Islet of Langerhans (tissue), 1 donor: ENCODE measurements at regions not wholly inside any gene's neighbourhood (a gene's known extent, or its start where the extent isn't known, plus 50 kb on each side); places are given as distances from the start of the nearest gene placed in this dataset.

Source experiments
- FAIRE-seq: peaks from one replicate; lab custom pipeline; 2011; peaks lifted over from hg19 to GRCh38; lab: Jason Lieb, UNC

DNA sequence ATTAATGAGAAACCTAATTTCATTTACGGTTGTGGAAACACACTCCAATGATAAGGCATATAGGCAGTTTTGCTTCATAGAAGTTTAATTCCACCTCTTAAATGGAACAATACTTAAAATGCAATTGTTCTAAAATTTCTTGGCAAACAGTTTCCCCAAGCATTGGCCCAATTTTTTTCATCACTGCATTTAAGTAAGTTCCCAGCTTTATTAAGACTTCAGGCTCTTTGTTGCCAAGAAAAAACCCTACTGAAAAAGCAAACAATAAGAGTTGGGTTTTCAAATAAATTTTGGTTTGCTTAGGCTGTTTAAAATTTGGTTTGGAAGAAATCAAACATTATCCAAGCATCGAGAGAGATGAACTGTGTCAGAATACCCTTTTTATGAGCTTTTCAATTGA lies 690.9 kb upstream of the NRSN1 start:
- no peak for FAIRE-seq

DNA sequence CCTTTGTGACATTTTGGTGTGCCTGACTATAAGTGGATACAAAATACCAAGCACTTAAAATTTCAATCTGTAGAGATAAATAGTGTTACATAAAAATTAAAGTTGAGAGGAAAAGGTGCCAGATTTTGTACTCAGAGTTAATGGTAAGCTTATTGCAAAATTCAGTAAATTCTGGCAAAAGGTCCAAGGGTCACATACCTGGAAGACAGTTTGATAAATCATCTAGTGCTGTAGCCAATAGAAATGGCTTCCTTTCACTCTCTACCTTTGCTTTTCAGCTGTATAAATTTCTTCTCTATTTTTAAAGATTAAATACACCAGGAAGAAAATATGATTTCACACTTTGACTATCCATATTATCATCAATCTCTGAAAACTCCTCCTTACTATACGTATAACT lies 690.2 kb upstream of the NRSN1 start:
- FAIRE-seq = no peak

DNA sequence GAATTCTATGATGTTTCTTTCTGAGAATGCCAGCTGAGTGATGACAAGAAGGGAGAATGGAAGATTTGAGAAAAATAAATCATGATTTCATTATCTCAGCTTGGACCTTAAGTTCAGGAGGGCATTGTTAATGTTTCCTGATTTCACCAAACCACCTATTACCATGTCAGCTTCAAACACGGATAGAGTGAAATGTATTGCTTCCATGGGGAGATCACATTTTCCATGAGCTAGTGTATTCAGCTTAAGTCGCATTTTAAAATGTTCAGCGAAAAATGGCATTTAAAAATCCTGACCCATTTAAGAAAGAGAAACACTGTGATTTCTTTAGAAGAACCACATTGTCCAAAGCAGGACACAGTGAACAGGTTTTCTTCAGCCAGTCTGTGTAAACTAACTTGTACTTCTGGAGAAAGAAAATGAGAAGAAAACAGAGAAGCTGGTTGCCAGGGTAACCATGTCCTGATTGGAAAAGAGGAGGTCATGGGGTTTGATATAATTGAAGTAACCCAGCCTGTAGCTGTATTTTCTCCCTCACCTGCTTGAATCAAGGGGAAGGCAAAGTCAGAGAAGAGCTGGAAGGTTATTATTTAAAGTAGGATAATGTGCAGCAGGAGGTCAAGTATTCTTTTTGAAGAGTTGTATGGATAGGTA lies 684.1 kb upstream of the NRSN1 start:
- no peak for FAIRE-seq

DNA sequence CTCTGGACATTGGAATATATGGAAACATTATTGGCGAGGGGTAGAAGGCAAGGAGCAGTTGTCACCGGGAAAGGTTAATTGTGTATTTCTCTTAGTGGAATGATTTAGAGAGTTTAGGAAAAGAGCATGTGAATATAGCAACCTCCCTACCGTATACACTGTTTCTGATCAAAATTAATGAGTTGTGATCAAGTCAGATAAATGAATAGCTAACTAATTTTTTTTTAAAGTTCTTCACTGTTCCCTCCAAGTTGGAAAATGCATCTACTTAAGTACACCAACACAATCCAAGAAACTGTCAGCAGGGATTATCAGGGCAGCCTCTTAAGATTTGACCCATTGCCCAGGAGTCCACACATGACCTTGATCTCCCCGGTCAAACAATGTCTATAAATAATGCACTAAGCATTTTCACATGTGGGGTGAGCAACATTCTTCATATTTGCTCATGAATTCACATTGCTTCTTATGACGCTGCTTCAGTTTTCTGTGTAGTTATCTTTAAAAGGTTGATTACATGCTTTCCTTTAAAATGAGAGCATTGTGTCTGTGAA lies 680.8 kb upstream of the NRSN1 start:
- FAIRE-seq = no peak

DNA sequence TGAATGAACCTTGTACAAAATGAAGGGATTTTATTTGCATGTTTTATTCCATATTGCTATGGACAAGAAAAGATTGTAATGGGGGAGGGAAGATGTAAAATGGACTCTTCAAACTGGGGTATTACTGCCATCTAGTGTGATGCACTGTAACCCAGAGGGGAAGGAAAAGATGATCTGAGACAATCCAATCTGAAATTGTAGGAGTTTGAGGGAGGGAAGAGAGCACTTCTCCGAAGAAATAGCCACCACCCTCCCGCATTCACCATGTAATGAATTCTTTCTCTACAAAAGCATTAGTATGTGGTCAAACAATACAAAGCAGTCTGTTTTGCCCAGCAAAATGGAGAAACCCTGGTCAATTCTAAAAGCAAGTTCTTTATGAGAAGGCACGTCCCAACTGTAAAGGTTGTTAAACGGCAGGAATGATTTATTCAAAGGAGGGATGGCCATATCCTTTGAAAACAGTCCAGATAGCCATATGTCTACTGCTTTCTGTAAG lies 679.5 kb upstream of the NRSN1 start:
- FAIRE-seq = peak; percentile 84

DNA sequence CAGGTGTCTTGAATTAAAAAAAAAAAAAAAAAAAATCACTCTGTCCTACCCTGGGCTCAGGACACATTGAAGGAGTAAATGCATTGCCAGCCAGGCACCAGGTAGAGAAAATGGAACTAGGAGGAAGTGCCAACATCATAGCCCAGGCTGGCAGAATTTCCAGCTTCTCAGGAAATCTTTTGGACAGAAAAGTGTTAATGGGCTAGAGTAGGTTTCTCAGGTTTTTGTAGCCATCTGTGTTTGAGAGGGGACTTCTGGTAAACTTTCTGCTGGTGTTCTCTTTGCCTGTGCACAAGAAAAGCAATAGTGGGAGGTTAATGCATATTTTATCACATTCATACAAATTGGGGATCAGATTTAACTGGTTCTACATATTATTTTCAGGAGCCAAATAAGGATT lies 678.3 kb upstream of the NRSN1 start:
- FAIRE-seq = no peak

DNA sequence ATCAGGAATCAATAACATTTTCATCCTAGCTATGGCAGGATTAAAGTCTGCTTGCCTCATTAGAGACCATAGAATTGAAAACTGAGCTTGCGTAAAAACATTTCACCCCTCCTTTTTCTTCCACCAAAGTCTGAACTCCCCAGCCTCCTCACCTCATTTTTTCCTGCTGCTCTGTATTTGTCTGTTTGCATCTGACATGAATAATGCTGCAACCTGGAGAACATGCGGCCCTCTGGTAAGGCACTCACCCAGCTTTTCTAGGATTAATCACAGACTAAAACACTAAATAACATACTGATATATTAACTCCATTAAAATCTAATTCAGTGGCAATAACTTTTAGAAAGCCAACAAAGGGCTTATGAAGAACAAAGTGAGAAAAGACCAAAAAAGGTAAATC lies 677.7 kb upstream of the NRSN1 start:
- no peak for FAIRE-seq

DNA sequence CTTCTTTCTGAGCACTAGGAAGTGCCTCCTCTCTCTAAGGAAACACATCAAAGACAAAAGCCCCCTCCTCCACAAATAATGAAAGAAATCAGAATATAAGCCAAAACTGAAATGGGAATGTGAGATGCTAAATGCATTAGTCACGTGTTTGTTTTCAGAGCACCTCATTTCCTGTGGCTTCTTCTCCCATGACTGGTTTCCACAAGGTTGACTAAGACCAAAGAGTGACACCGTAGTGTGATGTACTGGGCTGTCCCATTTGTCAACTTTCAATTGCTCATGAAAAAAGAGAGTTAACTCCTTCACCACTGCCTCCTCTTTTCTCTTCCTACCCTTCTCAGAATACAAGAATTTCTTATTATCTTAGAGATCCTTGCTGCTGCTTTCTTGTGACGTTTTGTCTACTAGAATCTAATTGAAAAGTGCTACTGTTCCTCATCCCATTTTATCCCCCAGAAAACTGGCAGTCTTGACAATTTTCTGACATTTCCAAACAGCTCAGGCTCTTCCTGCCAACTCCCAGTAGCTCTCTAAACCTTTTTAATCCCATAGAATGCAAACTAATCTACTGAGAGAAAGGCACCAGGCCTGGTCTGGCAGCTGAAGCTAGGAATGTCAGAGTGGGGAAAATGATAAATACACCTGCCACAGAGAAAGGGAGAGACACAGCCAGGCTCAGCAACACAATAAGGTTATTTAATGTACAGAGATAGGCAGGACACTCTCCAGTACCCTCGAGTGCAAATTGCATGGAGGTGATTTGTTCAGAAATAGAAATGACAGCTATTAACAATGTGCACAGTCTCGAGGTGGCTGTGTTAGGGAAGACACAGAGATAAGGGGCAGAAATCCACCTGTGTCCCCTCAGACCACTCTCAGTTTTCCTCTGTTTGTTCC lies 671.7 kb upstream of the NRSN1 start:
- FAIRE-seq = no peak

DNA sequence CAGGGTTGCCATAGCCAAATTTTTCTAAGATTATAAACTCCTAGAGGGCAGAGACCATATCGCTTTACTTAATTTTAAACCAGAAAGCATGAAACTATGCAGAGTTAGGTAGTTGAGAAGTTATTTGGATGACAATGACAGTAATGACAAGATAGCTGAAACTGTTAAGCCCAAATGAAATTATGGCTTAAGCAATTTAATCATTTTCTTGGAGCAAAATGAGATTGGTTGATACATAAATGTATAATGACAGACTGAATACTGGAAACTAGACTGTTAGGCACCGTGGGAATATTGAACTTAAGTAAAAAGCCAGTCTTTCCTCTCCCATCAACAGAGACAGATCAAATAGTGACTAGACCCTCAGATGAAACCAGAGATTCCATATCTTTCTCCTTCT lies 670.3 kb upstream of the NRSN1 start:
- FAIRE-seq = no peak

DNA sequence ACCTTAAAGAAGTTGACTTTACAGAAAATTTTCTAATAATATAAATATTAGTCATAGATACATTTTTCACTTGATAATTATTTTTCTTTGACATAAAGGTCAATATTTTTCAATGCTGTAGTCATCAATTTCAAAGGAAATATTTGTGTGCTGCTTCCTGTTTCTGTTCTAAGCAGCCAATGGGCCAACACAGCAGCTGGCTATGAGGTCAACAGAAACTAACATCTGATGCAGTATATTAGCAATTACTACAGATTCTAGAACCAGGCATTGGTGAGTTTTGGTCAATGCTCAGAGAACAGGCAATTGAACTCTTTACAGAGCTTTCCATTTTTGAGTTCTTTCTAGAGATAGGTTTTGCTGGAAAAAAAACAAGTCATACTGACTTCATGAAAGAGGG lies 669.6 kb upstream of the NRSN1 start:
- no peak for FAIRE-seq

DNA sequence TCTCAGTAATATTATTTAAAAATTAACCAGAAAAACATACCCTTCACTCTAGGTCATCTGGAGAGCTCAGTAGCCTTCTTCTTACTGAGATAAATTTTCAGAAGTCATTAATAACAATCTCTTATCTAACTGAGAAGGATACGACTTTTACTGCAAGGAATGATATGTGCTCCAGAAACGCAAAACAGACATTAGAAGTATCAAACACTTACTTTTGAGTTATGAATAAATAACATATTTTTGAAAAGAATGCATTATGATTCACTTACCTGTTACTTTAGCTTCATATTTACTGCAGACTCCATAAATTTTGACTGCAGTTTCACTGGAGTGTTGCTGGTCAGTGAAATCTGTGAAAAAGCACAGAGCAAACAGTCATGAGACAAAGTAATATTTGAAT lies 668.7 kb upstream of the NRSN1 start:
- no peak for FAIRE-seq

DNA sequence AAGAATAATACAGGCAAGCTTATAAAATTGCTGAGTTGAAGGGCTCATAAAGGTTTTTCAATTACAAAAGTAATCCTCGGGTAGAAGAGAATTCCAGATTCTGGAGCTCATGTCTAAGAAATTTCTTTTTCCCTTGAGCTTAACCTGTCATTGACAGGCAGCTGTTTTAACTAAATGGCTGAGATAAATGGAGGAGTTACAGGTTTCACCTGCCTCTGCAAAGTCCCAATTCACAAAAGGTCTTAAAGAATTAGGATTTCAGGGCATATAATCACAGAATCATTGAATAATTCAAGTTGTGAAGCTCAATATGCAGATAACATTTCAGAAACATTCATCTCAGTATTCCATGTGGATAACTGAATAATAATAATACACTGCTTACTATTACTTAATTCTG lies 660.1 kb upstream of the NRSN1 start:
- no peak for FAIRE-seq

DNA sequence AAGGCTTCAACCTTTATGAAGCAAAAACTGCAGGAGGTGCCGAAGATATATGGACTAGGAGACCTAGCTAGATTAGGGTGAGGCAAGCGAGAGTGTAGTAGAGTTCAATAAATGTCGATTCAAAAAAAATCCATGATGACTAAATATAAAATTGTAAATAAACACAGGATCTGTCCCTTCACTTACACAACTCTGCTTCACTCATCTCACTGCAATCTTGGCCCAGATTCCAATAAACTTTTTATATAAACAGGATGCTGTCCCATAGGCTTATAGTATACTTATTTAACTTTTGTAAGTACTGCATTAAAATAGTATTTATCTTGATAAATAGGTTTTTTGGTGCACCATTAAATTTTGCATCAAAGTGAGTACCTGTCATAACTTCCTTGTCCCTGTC lies 648.4 kb upstream of the NRSN1 start:
- no peak for FAIRE-seq

DNA sequence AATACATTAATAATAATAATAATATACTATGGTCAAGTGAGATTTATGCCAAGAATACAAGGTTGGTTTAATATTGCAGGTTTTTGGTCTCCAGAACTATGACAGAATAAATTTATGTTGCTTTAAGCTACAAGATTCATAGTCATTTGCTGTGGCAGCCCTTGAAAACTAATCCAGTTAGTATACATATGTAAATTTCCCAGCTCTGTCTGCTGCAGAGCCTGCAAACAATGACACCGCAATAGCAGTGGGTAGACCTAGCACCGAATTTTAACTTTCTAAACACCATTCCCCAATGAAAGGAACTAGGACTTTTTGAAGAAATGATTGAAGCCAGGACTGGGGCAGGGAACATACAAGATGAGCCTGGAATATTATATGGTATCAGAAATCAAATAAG lies 647.7 kb upstream of the NRSN1 start:
- no peak for FAIRE-seq

DNA sequence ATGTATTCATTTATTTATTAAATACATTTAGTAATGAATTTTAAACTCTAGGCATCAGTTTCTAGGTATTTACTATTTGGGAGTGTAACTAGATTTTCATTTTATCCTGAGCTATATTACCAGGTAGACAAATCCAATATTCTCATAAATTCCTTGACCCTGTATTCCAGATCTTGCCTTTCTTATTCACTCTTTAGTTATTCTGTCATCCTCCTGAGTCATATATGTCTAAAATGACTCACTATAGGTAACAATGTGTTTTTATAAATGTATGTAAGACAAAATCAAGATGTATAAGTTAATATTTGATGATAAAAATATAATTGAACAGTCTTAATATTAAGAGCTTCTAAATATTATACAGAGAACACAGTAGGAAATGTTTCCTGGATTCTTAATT lies 642.1 kb upstream of the NRSN1 start:
- no peak for FAIRE-seq

DNA sequence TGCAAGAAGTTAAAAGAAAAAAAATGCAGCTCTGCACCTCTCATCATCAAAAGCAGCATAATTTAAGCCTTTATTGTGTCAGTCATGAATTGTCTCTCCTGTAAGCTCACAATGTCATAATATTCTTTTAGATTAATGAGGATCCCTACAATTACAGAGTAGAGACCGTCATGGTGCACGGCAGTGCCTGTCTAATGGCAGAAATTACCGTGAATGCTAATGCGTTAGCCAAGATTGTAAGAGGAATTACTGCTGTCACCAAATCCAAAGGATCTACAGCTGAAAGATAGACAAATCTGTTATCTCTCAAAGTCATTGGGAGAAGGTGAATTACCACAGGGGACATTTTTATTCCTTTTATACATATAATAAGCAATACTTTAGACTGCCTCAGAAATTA lies 631.6 kb upstream of the NRSN1 start:
- no peak for FAIRE-seq

DNA sequence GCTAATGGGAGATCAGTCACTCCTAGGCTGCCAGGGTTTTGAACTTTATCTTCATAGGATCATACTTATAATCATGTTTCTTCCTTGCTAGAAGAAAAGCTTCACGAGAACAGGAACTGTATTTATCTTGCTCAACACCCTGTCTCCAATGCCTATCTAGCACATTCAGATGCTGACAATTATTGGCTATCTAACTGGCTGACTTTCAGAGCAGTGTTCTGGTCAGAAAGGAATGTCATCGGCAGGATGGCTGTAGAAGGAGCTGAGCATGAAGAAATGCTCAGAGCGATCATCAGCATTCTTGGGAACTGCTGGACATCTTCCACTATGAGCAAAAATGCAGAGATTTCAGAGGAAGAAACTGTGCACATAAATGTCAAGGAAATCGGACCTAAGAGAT lies 628.0 kb upstream of the NRSN1 start:
- no peak for FAIRE-seq

DNA sequence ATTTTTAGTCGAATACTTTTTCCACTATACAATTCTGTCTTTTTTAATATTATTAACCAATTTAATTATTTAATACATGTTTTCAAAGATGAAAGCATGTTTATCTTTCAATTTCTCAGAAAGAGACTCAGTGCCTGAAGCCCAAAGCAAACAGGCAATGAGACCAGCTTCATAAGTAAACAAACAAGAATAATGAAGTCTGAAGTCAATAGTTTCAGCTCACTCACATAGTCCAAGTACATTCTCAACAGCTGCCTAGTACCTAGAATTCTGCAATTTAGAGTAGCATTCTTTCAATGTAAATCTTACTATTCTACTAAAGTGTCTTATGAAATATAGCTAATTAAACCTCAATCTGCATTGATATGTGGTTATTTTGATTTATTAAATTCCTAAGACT lies 626.5 kb upstream of the NRSN1 start:
- FAIRE-seq = peak; percentile 5

DNA sequence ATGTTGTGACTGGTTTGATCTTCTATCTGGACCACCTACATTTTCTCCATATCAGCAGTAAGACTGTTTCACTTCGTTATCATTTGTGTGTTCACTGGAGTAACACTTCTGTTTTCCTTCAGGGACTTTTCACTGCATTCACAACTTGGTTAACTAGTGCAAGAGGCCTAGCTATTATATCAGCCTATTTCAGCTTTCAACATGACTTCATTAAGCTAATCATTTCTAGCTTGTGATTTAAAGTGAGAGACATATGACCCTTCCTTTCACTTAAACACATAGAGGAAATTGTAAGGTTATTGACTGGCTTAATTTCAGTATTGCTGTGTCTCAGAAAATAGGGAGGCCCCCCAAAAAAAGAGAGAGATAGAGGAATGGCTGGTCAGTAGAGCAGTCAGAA lies 622.8 kb upstream of the NRSN1 start:
- FAIRE-seq = no peak

DNA sequence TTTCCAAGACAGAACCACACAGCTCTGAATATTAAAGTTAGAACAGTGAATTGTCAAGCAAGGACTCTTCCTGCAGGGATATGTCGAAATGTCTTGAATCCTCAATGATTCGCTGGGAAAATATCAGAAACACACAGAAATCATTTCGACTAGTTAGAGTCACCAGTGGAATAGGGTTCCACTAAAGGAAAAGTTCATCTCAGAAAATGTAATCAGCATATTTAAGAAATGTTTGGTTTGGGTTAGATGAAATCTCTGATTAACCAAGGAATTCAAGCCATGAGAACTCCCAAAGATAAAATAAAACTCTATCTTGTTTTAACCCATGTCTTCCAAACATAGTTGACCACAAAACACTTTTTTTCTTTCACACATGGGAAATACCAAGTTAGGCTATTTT lies 621.0 kb upstream of the NRSN1 start:
- no peak for FAIRE-seq

DNA sequence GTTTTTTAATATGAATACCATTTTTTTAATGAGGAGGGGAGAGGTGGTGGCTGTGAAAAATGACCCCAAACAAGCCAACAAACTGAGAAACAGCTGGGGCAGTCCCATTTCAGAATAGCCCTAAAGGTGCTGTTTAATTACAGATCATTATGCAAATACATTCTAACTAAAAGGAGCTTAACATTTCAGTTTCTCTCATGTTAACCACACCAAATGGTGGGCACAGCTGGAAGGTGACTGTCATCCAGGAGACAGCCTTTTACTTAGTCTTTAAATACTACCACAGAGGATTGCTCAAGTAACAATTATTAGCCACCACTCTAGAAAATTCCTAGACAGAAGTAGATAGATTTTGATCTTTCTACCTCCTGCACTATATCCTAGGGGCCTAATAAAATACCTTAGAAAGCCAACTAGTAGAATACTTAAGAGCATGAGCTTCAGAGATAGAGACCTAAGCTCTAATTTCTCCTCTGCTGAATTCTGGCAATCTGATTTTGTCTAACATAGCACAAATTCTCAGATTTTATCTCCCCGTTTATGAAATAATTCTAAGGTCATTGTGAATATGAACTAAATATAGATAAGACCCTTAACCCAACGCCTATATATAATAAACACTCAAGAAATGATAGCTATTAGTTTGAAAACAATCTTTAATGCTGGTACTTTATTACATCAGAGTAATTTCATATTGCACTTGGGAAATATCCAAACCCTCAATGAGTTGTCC lies 615.1 kb upstream of the NRSN1 start:
- no peak for FAIRE-seq

DNA sequence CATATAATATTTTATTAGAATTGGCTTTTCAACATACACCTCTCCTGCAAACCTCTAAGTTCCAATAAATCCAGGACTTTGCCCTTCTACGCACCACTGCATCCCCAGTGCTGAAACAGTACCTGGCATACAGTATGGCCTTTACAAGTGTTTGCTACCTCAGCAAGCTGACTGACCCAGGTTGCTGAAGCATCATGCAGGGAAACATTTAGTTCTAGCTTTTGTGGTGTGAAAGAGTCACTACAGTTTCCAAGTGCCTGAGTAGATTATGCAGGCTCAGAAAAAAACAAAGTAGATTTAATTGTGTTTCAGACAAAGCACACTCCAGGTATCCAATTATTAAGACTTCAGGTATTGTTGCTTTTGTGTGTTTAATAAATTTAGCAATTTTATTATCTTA lies 614.2 kb upstream of the NRSN1 start:
- FAIRE-seq = no peak

DNA sequence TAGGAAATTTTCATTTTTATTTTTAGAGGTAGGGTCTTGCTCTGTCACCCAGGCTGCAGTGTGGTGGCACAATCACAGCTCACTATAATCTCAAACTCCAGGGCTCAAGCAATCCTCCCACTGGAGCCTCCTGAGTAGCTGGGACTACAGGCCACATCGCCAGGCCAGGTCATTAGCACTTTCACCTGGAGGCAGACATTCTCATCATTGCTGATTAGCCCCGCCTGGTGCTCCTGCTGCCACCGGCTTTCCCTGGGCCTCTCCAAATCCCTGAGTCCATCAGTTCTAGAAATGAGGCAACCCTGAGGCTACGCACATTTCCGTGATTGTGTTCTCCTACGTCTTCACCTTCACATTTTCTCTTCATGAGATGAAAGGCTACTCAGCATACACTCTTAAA lies 607.7 kb upstream of the NRSN1 start:
- no peak for FAIRE-seq
